IgD-negative memory B cell (primary cell): ENCODE measurements at regions not wholly inside any gene's neighbourhood (a gene's known extent, or its start where the extent isn't known, plus 50 kb on each side); places are given as distances from the start of the nearest gene placed in this dataset.
"Not testable (repeated sequence)": the region's sequence is repeated elsewhere in the genome, so short reads cannot be mapped to it uniquely, and the experiment has no call there.

ENCODE experiments used
- H3K27ac Mint-ChIP-seq, 3 donors: one replicate each; pipeline ENCODE4 v1.8.0; 2020 to 2022; ENCODE audit warnings: mild to moderate bottlenecking in 3 of 3, mixed read lengths in 3 of 3, moderate library complexity in 1 of 3
- H3K27me3 Mint-ChIP-seq: one replicate; pipeline ENCODE4 v1.8.0; 2021; ENCODE audit warnings: mixed read lengths
- H3K36me3 Mint-ChIP-seq: one replicate; pipeline ENCODE4 v1.8.0; 2020; ENCODE audit warnings: mild to moderate bottlenecking, mixed read lengths
- H3K4me1 Mint-ChIP-seq, 3 donors: one replicate each; pipeline ENCODE4 v1.8.0; 2020 to 2022; ENCODE audit warnings: mixed read lengths in 3 of 3, mild to moderate bottlenecking in 1 of 3
- H3K4me3 Mint-ChIP-seq, 4 donors: one replicate each; pipeline ENCODE4 v1.8.0; 2020 to 2022; ENCODE audit warnings: mild to moderate bottlenecking in 4 of 4, mixed read lengths in 4 of 4, moderate library complexity in 3 of 4
- H3K9me3 Mint-ChIP-seq, 3 donors: one replicate each; pipeline ENCODE4 v1.8.0; 2020 to 2021; ENCODE audit warnings: mixed read lengths in 3 of 3, mild to moderate bottlenecking in 1 of 3

DNA sequence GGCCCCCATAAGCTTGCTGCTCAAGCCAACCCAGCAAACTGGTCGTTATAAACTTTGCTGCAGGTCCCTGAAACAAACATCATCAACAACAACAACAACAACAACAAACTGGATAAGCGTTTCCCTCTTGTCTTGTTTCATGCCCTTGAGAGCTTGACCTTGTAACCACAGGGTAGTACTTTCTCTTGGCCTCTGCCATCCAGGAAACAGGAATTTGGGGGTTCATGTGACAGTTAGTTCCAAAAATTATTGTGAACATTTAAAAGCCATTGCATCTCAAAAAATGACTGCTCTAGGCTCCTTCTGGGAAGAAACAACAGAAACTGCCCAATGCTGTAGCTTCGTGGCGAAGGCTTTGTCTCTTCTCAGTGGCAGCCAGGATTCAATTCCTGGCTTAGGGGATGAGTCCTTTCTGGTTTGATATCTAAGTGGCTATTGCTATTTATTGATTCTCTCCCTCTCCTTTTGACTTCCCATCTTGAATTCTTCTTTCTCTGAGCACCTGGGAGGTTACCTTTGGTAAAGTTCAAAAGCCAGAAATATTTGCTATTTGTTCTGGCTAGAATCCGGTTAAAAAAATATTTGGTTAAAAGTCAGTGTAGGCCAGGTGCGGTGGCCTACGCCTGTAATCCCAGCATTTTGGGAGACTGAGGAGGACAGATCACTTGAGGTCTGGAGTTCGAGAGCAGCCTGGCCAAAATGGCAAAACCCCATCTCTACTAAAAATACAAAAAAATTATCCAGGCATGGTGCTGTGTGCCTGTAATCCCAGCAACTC, 52.0 kb upstream of the CPM start:
- Mint-ChIP-seq H3K4me1 (peaks cover 0 to 1% (median 0%) of the 10 kb centered on the region in 3 donors), H3K27me3 (peaks cover 7% of the 10 kb centered on the region), H3K27ac (no peak overlapping the region), H3K4me3 (no peak overlapping the region), H3K36me3 (peaks cover 6% of the 10 kb centered on the region), H3K9me3 (peaks cover 5 to 12% (median 10%) of the 10 kb centered on the region in 3 donors)

DNA sequence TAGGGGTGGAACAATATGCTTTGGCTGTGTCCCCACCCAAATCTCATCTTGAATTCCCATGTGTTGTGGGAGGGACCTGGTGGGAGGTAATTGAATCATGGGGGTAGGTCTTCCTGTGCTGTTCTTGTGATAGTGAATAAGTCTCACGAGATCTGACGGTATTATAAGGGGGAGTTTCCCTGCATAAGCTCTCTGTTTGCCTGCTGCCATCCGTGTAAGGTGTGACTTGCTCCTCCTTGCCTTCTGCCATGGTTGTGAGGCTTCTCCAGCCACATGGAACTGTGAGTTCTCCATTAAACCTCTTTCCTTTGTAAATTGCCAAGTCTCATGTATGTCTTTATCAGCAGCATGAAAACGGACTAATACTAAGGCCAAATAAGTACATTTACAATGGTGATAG, 64.6 kb upstream of the CPM start:
- not testable (repeated sequence) for H3K27ac Mint-ChIP-seq, H3K27me3 Mint-ChIP-seq, H3K36me3 Mint-ChIP-seq, H3K4me3 Mint-ChIP-seq, H3K4me1 Mint-ChIP-seq
- H3K9me3 Mint-ChIP-seq = peaks cover 0 to 16% (median 7%) of the 10 kb centered on the region in 3 donors

DNA sequence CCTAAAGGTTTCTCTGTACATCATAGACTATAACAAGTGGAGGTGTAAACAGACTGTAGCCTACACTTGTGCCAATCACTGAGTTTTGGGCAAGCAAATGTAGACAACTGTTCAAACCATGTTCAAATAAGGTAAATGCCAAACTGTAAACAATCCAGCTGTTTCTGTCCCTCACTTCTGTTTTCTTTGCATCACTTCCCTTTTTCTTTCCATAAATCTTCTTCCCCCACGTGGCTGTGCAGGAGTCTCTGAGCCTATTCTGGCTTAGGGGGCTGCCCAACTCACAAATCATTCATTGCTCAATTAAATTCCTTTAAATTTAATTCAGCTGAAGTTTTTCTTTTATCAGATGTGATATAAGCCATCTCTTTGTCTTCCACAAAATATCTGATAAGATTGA, 65.1 kb upstream of the CPM start:
- Mint-ChIP-seq H3K36me3 (no peaks in the 10 kb centered on the region), H3K4me1 (peaks cover 0 to 2% (median 0%) of the 10 kb centered on the region in 3 donors), H3K4me3 (no peak overlapping the region), H3K9me3 (peaks cover 0 to 16% (median 7%) of the 10 kb centered on the region in 3 donors), H3K27me3 (no peaks in the 10 kb centered on the region), H3K27ac (peak overlapping the region in 1 of 3 donors; percentile 2)

DNA sequence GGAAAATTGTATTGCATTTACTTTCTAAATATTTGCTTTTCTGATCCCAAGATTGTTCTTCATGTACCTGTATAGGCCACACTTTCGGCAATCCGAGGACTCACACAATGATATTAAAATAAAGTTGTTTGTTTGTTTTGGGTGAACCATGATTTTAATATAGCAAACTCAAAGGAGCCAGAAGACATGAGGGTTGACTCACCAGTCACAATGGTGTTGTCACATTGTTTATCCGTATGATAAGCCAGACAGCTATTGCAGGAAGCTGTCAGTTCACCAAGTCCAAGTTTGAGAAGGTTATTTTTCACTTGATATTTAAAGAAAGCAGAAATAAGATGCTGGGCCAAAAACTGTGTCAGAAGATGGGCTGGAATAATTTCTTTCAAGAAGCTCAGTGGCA, 67.1 kb upstream of the CPM start:
- Mint-ChIP-seq H3K4me1 (peaks cover 0 to 2% (median 0%) of the 10 kb centered on the region in 3 donors), H3K27me3 (no peaks in the 10 kb centered on the region), H3K4me3 (no peak overlapping the region), H3K36me3 (no peaks in the 10 kb centered on the region), H3K27ac (no peak overlapping the region), H3K9me3 (peaks cover 0 to 16% (median 4%) of the 10 kb centered on the region in 3 donors)

DNA sequence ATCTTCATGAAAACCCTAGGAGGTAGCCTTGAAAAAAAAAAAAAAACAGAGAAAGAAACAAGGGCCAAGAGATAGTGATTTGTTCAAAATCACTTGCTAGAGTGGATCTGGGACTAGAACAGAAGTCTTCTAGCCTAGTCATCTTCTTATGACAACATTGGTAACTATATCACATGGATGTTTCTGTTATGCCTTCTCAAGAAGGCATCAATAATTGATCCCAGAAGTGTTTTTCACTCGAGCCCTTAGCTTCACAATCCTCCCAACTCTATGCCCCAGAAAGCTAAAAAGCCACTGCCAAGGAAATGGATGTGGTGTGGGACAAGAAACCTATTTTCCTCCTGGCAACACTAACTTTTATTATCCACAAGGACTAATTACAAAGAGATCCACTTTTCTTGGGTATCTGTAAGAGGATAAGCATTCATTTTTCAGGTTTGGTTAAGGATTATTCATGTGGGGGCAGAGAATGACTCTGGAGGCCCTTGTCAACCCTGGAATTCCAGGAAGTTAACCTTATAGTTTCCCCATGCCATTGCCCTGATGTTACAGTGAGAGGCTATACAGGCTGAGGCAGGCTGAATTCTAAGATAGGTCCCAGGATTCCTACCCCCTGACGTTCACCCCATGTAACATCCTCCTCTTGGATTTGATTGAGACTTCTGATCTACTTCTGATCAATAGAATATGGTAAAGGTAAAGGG, 67.7 kb upstream of the CPM start:
- H3K4me1 Mint-ChIP-seq = peaks cover 0 to 2% (median 0%) of the 10 kb centered on the region in 3 donors
- H3K36me3 Mint-ChIP-seq = no peaks in the 10 kb centered on the region
- no peak overlapping the region for H3K4me3 Mint-ChIP-seq
- peaks cover 2 to 16% (median 4%) of the 10 kb centered on the region in 3 donors for H3K9me3 Mint-ChIP-seq
- H3K27me3 Mint-ChIP-seq = peaks cover 3% of the 10 kb centered on the region
- no peak overlapping the region for H3K27ac Mint-ChIP-seq

DNA sequence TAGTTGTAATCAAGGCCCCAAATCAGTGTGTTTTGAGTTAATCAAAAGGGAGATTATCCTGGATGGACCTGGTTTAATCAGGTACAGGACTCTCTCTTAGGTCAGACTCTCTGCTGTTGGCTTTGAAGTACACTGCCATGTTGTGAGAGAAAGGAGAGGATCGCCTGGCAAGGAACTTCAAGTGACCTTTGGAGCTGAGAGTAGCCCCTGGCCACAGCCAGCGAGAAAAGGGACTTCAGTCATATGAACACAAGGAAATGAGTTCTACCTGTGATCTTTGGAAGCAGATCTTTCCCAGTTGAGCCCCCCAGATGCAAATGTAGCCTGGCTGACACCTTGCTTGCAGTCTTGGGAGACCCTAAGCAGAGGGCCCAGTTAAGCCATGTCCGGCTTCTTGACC, 68.3 kb upstream of the CPM start:
- Mint-ChIP-seq H3K4me1 (peaks cover 0 to 2% (median 0%) of the 10 kb centered on the region in 3 donors), H3K27me3 (peaks cover 3% of the 10 kb centered on the region), H3K9me3 (peaks cover 2 to 16% (median 4%) of the 10 kb centered on the region in 3 donors), H3K27ac (no peak overlapping the region), H3K4me3 (no peak overlapping the region), H3K36me3 (no peaks in the 10 kb centered on the region)

DNA sequence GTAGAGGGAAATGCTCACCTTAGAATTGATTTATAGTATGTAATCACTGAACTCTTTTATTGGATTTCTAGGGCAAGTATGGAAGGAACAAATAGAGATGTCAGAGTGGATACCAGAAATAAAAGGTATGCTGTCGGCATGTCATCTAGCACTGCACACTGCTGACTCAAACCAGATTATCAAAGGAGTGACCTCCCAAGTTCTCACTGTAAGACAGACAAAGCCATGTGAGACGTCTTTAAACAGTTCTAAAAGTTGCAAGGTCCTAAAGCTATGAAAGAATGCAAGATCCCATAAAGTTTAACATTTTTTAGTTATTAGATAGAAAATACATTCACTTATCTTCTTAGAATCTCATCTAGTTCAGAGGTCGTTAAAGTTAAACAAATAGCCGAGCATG, 70.0 kb upstream of the CPM start:
- no peak overlapping the region for H3K4me3 Mint-ChIP-seq
- no peak overlapping the region for H3K27ac Mint-ChIP-seq
- no peaks in the 10 kb centered on the region for H3K36me3 Mint-ChIP-seq
- peaks cover 0 to 5% (median 0%) of the 10 kb centered on the region in 3 donors for H3K4me1 Mint-ChIP-seq
- peaks cover 3% of the 10 kb centered on the region for H3K27me3 Mint-ChIP-seq
- peaks cover 2 to 7% (median 2%) of the 10 kb centered on the region in 3 donors for H3K9me3 Mint-ChIP-seq

DNA sequence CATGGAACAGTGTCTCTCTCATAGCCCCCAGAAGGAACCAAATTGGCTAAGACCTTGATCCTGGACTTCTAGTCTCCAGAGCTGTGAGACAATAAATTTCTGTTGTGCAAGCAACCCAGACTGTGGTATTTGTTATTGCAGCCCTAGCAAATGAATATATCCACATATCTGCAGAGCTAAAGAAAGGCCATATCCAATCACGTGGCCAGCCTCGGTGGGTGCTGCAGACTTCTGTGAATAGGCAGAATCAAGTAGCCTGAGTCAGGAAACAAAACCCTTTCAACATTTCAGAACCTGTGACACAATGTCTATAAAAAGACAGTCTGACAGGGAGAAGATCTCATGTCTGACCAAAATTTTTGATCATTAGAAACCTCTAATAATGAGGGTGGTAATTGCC, 71.0 kb upstream of the CPM start:
- H3K36me3 Mint-ChIP-seq = no peaks in the 10 kb centered on the region
- H3K27me3 Mint-ChIP-seq = peaks cover 3% of the 10 kb centered on the region
- H3K9me3 Mint-ChIP-seq = peaks cover under 1 to 7% (median 2%) of the 10 kb centered on the region in 3 donors
- H3K4me3 Mint-ChIP-seq = no peak overlapping the region
- H3K4me1 Mint-ChIP-seq = peaks cover 0 to 5% (median 0%) of the 10 kb centered on the region in 3 donors
- H3K27ac Mint-ChIP-seq = no peak overlapping the region

DNA sequence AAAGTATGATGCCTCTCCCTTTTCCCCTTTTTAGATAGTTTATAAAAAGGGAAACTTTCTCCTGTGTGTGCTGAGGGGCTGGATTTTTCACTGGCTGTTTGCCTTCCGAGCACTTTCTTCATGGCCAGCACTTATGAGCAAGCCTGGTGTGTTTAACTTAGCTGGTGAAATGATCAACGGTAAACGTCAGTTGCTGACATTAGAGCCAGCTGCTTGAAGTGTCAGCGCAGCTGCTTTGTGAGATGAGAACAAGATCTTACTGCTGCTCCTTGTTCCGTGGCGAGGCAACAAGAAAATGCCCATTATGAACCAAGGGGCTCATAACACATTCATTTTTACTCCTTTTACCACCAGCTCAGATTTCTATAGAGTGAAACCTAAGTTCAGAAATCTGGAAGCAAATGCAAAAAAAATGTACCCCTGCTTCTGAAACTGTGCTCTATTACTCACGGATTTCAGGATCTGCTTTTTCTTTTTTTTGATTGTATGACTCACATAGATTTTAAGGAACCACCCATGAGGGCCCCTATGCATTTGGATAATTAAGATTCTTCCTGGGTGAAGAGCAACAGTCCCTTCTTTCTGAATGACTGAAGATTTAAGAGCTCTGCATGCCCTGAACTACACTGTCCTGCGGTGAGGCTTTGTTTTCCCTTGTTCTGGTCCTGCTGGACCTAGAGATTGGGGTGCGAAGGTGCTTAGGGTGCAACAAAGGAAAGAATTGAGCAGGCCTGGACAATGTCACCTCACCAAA, 74.3 kb upstream of the CPM start:
- Mint-ChIP-seq H3K27ac (no peak overlapping the region), H3K27me3 (peaks cover 3% of the 10 kb centered on the region), H3K36me3 (no peaks in the 10 kb centered on the region), H3K4me1 (peaks cover 0 to 5% (median 0%) of the 10 kb centered on the region in 3 donors), H3K4me3 (peak overlapping the region in 1 of 4 donors; percentile 46), H3K9me3 (peaks cover 0 to 2% (median 0%) of the 10 kb centered on the region in 3 donors)

DNA sequence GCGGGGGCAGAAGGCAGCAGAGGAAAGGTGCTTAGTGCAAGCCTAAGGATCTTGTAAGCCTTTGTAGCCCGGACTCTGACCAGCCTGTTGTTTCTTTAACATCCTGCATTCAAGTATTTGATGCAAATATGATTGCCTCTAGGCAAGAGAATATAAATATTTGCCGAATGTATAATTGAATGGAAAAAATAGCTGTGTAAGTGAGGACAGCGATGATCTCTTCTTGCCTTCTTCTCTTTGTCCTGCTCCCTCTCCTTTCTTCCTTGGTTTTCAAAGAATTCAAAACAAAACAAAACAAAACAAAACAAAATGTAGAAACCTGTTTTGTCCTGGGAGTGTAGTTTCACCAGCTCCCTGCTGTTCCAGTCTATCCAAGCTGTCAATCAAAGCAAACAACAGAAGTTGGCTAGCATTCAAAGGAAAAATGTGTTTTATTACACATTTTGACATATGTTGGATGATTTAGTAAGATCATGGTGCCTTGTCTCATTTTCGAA, 74.9 kb upstream of the CPM start:
- H3K27me3 Mint-ChIP-seq = peaks cover 3% of the 10 kb centered on the region
- H3K36me3 Mint-ChIP-seq = peaks cover 2% of the 10 kb centered on the region
- H3K4me1 Mint-ChIP-seq = peaks cover 0 to 5% (median 0%) of the 10 kb centered on the region in 3 donors
- no peak overlapping the region for H3K27ac Mint-ChIP-seq
- H3K4me3 Mint-ChIP-seq = no peak overlapping the region
- peaks cover 0 to 2% (median 0%) of the 10 kb centered on the region in 3 donors for H3K9me3 Mint-ChIP-seq

DNA sequence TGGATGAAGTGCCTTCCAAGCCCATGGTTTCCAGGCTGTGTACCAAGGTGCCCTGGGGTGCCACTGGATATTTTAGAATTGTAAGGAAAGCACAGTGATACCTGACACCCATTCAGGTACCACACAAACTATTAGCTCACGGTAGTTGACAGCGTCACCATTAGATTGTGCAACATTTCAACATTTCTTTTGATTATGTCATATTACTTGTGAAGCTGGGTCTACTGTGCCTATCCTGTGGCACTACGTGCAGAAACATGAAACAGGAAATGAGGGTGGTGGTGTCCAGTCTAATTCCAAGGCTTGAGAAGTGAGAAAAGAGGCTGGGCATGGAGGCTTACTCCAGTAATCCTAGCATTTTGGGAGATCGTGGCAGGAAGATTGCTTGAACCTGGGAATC, 75.5 kb upstream of the CPM start:
- Mint-ChIP-seq H3K27me3 (peaks cover 3% of the 10 kb centered on the region), H3K4me1 (peaks cover 0 to 5% (median 0%) of the 10 kb centered on the region in 3 donors), H3K9me3 (peaks cover 0 to 2% (median 0%) of the 10 kb centered on the region in 3 donors), H3K27ac (no peak overlapping the region), H3K36me3 (peaks cover 2% of the 10 kb centered on the region), H3K4me3 (no peak overlapping the region)

DNA sequence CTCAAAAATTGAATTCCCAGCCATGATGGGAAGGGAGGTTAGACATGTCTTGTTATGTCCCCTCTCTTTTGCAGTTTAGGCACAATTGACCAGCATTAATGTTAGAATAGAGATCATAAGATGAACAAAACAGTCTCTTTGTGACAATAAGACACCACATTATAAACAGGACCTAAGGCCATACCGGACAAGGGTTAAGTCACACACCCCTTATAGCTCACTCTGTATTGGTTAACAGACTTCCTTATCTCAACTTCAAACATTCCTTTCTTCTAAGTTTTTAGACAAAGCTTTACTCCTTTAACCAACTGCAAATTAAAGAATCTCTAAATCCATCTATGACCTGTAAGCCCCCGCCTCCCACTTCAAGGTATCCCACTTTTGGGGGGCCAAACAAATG, 81.1 kb upstream of the CPM start:
- H3K27me3 Mint-ChIP-seq = no peaks in the 10 kb centered on the region
- no peaks in the 10 kb centered on the region for H3K9me3 Mint-ChIP-seq
- H3K27ac Mint-ChIP-seq = no peak overlapping the region
- H3K4me1 Mint-ChIP-seq = no peaks in the 10 kb centered on the region
- H3K4me3 Mint-ChIP-seq = no peak overlapping the region
- H3K36me3 Mint-ChIP-seq = peaks cover 2% of the 10 kb centered on the region

DNA sequence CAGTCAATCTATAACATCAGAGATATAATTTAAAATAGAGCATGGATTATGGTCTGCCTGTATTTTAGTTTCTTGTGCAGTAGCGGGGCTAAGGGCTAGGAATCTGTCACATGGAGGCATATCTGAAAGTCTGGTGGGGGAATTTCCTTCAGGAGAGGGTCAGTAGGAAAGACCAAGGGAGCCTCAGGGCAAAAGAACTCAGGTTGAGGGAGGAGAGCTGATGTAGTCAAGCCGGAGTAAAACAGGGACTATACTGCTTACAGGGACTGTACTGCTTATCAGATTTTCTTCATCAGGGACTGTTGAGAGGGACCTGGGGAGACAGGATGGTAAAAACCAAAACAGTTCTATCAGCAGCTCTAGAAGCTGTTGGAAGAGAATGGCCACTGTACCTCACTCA, 82.0 kb upstream of the CPM start:
- no peaks in the 10 kb centered on the region for H3K4me1 Mint-ChIP-seq
- no peaks in the 10 kb centered on the region for H3K27me3 Mint-ChIP-seq
- H3K27ac Mint-ChIP-seq = no peak overlapping the region
- H3K4me3 Mint-ChIP-seq = no peak overlapping the region
- peaks cover 2% of the 10 kb centered on the region for H3K36me3 Mint-ChIP-seq
- peaks cover 0 to 5% (median 0%) of the 10 kb centered on the region in 3 donors for H3K9me3 Mint-ChIP-seq

DNA sequence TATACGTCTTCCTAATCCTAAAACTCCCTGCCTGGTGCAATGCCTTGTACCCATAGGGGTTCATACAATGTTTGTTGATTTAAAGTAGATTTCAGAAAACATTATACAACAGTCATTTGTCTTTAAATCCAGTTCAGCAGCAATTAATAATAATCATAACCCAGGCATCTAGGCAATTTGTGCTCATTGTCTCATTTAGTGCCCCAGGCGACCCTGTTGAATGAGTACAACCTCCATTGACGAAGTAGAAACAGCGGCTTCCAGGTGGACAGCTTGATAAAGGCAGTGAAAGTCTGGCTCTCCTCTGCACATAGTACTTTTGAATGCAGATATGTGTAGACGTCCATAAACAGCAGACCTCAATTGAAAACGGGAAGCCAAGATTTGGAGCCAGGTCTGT, 82.9 kb upstream of the CPM start:
- no peak overlapping the region for H3K4me3 Mint-ChIP-seq
- H3K36me3 Mint-ChIP-seq = peaks cover 2% of the 10 kb centered on the region
- H3K27me3 Mint-ChIP-seq = no peaks in the 10 kb centered on the region
- H3K4me1 Mint-ChIP-seq = no peaks in the 10 kb centered on the region
- H3K9me3 Mint-ChIP-seq = peaks cover 0 to 7% (median 4%) of the 10 kb centered on the region in 3 donors
- H3K27ac Mint-ChIP-seq = no peak overlapping the region

DNA sequence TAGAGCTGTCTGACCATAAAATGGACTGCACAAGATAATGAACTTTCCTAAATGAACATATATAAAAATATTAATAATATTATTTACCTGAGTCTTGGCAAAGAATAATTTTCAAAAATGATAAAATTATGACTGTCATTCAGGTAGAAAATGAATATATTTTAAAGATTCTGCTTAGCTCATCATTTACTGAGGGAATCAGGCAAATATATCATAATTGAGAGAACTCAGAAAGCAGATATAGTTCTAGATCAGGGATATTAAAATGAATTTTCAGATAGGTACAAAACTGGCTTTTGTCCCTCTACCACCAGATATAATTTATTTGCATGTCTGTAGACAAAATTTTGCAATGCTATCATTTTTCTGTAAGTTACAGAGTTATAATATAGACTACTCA, 86.1 kb upstream of the CPM start:
- Mint-ChIP-seq H3K4me3 (no peak overlapping the region), H3K36me3 (no peaks in the 10 kb centered on the region), H3K27me3 (no peaks in the 10 kb centered on the region), H3K27ac (no peak overlapping the region), H3K4me1 (no peaks in the 10 kb centered on the region), H3K9me3 (peaks cover 0 to 7% (median 4%) of the 10 kb centered on the region in 3 donors)
